Hindlimb muscle (tissue), 1 donor: ENCODE measurements at regions not wholly inside any gene's neighbourhood (a gene's known extent, or its start where the extent isn't known, plus 50 kb on each side); places are given as distances from the start of the nearest gene placed in this dataset.

Experiments
- DNase-seq: peaks from one replicate; pipeline ENCODE4 v3.0.0-alpha.2; 2013

DNA sequence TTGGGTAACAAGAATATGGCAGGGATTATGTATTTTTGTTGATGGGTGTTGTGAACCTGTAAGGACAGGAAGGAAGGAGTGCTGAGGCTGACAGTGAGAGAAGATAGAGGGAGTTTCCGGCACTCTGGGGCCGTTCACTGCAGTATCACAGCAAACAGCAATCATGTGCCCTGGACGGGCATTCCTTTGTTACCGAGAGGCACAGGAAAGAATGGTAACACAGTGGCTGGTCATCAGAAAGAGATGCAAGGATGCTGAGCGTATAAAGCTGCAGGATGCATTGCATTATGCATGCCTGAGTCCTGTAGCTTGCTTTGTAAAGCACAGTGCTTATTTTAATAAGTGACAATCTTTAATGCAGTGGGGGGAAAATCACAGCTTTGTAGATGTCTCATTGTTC, 286.8 kb downstream of the RPS24 start:
- no peak for DNase-seq

DNA sequence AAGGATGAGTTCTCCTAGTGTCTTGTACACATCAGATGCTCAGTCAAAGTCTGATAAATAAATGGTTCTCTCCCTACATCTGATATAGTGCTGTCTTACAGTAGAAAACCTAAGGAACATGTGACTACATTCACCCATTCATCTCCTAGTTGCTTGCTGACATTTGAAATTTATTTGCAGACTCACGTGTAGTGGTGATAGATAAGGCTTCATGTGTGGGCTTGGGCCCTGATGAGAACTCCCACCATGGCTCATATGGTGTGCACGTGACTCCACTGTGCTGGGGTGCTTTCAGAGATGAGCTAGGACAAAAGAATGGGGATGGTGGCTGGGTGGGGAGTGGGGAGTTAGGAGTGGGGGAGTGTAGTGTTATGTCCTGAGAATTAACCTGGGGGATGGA, 287.3 kb downstream of the RPS24 start:
- DNase-seq, result no peak

DNA sequence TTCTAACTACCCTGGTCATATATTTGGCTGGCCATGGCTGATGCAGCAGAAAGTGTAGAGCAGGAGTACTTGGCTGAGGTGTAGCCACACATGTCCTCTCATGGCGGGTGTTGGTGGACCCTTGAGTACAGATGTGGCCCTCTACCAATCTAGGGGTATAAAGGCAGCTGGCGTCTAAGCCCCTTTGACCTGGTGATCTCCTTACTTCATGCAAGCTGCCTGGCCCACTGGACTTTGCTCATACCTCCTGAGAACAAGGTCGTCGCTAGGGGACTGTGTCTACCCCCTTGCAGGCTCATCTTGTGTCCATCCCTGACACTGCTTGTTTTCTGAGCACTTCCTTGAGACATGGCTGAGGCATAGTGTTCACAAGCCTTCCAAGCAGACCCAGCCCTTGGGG, 287.8 kb downstream of the RPS24 start:
- DNase-seq, result no peak

DNA sequence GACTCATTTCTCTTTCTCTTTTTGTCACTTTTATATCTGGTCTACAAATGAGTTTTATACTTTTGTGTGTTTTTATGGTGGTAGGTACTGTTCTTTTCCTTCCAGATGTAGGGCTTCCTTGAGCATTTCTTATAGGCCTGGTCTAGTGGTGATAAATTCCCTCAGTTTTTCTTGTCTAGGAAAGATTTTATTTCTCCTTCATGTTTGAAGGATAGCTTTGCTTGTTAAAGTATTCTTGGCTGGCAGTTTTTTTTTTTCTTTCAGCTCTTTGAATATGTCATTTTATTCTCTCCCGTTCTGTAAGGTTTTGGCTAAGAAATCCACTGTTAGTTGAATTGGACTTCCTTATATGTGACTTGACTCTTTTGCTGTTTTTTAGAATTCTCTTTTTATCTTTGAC, 292.7 kb downstream of the RPS24 start:
- DNase-seq, result no peak

DNA sequence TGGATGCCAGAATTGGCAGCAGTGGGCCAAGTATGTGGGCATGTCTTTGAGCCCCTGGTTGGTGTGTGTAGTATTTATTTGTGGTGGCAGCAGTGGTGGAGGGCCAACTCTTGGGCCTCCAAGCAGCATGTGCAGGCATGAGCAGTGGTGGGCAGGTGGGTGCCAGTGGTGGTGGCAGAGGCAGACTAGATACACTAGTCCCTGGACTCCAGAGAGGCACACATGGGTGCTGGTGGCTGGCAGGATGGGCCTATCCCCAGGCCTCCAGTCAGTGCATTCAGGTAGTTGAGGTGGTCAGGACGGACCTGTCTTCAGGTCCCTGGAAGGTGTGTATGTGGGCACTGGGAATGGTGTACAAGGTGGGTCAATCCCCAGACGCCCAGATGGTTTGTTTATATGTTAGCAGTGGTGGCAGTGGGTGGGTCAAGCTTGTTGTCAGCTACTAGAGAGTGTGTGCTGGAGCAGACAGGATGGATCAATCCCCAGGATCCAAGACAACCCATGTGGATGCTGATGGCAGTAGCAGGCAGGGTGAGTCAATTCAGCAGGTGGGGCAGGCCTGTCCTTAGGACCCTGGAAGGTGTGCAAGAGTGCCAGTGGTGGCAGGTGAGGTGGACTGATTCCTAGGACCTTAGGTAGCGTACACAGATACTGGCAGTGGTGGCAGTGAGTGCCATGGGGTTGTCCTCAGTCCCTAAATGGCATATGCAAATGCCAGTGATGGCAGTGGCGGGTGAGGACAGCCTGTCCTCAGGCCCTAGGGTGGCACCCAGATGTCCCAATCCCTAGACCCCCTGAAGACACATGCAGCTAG, 294.3 kb downstream of the RPS24 start:
- no peak for DNase-seq

DNA sequence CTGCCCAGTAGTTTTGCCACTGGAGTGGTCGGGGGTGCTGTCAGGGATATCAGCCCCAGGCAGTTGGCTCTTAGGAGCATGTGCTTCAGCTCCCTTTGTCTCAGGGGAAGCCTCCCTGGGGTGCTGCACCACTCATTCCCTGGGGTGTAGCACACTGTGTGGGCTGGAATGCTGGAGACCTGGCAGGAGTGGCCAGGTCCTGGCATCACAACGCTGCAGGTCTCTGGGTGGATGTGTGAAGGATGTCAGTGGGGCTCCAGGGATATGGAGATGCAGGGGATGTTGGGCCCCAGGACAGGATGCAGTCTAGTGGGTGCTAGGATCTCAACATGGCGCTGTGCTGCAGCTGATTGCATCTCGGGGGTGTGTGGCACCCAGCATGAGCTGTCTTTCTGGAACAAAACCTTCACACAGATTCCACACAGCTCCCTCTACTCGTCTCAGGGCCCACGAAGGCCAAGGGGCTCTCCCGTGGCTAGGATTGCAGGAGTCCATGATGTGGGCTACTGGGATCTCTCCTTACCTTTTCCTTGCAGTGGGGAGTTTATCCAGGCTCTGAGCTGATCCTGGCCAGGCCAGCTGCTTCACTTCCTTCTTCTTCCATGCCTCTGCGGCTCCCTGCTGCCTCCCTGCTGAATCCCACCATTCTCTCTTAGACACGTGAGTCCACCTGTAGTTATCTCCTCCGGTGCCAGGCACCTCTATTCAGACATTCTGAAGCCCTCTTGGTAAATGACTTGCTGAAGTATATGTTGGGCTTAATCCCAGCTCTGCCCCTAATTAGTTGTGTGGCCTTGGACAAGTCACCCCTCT, 295.1 kb downstream of the RPS24 start:
- no peak for DNase-seq

DNA sequence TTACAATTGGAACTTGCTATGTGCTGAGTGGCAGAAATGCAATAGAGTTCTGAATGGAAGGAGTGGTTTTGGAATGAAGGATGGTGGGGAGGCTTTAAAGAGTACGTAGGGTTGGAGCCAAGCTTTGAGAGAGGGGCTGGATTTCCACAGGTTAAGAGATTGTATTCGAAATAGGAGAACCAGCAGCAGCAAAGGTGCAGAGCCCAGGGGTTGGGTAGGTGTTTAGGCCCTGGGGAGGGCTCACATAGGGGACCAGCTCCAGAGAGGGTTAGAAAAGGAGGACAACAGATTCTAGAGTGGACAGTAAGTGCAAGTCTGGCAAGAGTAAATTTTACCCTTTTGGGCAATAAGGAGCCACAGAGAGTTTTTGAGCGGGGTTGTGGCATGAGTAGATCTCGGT, 297.2 kb downstream of the RPS24 start:
- DNase-seq, result no peak

DNA sequence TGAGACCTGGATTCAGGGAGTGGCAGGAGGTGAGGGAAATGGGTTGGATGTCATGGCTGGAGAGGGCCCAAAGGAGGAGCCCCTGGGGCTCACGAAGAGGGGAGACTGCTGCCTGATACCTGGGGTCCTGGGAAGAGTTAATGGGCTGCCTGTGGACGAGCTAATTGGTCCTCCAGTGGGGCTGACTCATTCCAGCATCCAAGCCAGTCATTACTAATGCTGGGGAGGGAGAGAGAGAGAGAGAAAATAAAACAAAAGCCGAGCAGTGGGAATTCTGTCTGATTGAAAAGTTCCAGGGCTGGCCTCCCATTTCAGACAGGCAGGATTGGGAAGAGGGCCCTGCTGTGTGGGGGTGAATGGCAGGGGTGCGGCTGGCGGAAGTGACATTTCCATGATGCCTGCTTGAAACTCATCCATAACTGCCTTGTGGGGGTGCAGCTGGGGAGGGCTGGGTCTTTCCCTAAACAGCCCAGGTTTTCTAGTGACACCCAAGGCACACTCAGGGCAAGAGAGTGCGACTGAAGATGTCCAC, 297.8 kb downstream of the RPS24 start:
- no peak for DNase-seq

DNA sequence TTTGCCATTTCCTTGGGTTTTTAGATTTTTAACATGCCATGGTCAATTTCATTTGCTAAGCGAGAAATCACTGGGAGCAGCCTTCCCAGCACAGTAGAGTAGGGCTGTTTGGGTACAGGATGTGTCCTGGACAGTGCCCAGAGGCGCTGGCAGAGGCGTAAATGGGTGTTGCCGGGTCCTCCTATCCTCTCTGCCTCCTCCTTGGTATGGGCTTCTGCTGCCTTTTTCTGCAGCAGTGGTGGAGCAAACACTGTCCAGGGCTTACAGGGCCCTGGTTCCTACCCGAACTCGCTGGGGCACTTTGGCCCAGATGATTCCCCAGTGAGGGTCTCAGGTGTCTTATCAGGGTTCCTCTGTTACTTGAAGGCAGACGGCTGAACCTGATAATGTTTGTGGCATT, 298.3 kb downstream of the RPS24 start:
- DNase-seq, result no peak

DNA sequence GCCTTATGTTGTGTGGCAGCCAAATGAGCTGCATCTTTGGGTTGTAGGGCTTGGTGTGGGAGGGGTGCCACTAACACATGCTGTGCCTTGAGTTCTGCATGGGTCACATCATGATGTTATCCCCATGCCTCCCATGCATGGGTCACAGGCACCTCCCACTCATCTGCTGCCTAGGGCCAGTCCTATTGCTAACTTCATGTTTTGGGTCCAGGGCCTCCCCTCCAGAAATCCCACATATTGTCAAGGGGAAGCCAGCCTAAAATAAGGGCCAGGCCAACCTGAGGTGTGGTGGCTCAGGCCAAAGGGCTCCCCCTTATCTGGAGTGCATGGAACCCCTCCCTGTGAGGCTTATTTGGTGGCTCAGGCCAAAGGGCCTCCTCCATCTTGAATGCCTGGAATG, 299.0 kb downstream of the RPS24 start:
- DNase-seq, result no peak

DNA sequence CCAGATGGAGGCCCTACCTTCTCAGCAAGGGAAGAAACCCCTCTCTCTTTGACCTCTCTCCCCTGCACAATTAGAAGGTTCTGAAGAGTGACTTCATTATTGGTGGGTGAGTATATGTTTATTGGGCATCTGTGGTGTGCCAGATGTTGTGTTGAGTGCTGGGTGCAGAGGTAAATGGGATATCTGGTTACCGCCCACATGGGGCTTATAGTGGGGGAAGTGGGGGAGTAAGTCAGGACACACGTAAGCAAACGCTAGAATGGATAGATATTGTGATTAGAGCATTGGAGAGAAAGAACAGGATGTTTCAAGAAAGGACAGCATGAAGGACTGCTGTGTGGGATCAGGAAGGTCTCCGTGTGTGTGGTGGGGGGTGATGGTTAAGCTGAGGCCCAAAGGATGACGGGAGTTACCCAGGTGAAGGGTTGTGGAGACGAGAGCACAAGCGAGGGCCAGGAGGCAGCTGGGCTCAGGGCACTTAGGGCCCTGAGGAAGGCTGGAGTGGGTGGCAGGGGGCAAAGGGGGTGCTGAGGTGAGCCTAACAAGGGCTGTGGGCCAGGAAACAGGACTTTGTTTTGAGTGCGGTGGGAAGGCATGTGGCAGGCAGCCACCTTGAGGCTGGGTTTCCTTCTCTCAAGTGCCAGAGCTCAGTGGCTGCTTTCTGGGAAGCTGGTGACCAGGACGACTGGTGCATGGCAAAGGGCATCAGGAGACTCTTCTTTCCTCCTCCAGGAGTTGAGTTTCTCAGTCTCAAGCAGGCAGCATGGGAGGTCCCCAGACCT, 299.9 kb downstream of the RPS24 start:
- DNase-seq, result no peak

DNA sequence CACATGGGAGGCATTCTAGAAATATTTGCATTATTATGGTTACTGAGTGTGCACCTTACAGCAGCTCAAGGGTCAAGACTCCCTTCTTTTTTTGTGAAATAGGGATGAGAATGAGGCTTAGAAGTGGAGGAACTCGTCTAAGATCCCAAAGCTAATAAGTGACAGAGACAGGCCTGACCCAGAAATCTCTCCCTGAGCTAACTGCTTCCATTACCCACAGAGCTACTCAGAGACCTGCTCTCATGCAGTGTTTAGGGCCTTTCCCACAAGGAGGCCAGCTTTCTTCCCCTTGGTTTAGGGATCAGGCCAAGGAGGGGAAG, 301.7 kb downstream of the RPS24 start:
- no peak for DNase-seq

DNA sequence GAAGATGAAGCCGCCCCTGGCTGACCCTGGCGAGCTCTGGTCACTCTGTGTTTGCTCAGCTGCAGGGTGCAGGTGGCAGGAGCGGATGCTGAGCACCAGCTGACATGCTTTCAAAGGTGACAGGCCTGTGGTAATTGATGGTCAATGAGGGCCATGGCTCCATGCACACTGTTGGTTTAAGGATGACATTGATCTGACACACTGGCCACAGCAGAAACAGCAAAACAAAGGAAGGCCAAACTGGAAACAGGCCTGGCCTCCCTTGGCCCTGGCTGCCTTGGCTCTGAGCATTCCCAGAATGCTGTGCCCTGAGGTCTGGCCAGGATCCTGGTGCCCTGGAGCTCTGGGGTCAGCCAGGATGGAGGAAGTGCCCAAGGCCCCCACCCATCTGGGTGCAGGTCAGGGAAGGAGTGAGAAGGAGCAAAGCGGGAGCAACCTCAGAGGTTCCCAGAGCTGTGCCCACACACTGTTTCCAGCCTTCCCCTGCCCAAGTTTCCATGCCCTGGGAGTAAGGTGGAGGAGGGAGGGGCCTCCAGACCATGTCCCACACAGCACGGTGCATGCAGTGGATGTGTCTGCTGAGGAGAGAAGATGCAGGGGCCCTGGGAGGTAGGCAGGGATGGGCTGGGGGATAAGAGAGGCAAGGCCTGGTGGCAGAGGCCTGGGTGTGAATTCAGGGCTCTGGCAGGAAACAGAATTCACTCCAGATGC, 302.2 kb downstream of the RPS24 start:
- DNase-seq, result no peak

DNA sequence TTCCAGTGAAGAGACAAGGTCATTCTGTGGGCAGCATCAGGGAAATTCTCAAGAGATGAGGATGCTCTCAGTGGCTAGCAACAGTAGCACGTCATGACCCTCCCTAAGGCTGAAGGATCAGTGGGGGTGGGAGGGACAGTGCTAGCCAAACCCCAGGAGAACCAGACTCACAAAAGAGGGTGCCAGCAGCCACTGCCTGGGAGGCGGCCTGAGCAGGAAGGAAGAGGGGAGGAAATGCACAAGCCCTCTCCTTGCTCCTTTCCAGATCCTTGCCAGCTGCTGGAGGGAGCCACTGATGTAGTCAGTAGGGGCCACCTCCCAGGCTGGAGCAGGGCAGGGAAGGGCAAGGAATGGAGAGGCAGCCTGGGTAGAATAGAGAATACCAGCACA, 302.7 kb downstream of the RPS24 start:
- DNase-seq, result no peak

DNA sequence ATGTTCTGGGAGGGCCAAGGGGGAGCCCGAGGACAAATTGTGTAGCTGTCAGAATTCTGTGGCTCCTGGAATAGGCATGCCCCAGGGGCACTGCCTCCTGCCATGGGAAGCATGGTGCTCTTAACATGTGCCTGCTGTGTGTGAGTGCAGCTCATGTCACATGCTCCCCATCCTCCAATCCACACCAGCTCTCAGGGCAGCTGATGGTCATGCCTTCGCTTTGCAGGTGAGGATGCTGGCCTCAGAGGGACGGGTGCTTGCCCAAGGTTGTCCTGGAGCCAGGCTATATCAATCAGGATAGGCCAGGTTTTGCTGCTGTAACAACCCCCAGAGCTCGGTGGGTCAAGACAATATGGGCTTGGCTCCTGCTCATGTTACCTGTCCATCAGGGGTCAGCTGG, 303.4 kb downstream of the RPS24 start:
- no peak for DNase-seq

DNA sequence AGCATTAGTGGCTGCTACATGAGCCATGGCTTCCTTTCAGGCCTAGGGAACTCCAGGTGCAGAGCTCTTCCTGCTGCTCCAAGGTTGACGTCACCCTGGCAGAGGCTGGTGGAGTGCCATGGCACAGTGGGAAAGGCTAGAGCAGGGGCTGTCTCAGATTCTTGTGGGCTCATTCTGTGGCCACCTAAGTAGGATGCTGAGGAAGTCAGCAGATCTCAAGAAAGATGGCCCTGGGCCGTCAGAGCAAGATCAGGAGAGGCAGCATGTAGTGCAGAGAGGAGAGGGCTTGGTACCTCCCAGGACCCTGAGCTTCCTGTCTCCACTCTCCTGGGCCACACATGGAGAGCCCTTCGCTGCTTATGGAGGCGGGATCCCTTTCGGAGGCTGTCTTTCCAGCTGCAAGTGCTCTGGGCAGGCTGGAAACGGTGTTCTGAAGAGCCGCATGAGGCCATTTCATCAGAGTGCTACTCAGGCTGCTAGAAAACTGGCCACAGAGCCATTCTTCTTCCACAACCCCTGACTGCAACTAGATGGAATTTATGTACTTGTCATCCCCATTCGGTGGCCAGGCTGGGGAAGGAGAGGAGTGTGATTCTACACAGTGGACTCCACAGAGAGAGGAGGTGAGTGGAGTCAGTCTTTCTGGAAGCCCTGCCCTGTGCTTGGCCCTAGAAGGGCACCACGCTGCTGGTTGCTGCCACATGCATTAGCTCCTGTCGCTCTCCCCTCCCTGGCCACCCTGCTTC, 304.2 kb downstream of the RPS24 start:
- no peak for DNase-seq

DNA sequence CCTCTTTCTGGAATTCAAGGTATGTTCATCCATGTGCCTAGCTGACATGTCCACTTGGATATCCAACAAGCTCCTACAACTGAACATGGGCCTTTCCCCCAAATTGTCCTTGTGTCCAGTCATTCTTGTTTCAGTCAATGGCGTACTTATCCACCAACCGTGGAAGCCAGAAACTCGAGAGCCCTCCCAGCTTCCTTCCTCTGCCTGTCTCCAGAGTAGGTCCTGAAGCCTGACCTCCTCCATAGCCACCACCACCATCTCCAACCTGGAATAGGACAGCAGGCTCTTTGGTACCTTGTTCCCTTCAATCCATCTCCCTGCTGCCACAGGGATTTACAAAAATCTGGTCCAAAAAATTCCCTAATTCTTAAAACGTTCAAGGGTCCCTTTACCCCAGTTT, 305.1 kb downstream of the RPS24 start:
- no peak for DNase-seq

DNA sequence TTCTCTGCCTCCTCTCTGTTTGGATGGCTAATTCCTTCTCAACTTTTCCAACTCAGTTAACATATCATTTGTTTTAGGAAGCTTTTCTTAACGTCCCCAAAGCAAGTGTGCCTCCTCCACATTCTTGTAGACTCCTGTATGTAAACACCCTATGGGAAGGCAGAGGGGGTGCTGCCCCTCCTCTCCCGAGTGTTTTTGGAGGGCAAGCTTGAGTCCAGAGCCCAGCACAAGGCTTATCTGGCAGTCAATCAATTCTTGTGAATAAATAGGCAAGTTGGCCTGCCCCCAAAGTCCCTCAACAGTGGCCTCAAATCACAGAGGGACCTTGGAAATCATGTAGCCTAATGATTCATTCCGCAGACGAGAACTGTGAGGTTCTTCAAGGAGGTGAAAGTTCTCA, 305.6 kb downstream of the RPS24 start:
- no peak for DNase-seq

DNA sequence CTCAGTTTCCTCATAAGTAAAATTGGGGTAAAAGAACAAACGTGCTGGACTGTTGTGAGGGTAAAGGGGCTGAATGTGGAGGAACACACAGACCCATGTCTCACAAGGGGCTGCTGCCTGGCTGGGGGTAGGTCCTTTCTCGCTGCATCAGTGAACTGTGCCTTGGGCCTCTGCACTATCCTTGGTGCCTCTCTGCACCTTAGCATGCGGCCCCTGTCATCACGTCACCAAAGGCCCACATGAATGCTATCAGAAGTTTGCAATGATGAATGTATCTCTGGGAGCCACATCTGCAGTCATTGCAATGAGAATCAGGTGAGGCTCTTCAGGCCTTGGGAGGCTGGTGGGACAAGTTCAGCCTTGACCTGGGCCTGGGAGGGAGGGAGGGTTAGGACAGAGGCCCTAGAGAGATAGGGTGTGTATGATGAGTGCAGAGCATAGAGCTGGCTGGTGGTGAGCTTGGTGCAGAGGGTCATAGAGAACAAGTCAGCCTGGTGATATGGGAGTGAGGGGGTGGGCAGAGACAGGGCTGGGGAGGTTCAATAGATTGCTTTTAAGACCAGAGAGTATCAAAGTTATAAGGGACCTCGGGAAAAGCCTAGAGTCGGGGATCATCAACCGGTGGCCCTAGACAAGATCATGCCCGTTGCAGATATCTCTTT, 308.4 kb downstream of the RPS24 start:
- DNase-seq, result no peak

DNA sequence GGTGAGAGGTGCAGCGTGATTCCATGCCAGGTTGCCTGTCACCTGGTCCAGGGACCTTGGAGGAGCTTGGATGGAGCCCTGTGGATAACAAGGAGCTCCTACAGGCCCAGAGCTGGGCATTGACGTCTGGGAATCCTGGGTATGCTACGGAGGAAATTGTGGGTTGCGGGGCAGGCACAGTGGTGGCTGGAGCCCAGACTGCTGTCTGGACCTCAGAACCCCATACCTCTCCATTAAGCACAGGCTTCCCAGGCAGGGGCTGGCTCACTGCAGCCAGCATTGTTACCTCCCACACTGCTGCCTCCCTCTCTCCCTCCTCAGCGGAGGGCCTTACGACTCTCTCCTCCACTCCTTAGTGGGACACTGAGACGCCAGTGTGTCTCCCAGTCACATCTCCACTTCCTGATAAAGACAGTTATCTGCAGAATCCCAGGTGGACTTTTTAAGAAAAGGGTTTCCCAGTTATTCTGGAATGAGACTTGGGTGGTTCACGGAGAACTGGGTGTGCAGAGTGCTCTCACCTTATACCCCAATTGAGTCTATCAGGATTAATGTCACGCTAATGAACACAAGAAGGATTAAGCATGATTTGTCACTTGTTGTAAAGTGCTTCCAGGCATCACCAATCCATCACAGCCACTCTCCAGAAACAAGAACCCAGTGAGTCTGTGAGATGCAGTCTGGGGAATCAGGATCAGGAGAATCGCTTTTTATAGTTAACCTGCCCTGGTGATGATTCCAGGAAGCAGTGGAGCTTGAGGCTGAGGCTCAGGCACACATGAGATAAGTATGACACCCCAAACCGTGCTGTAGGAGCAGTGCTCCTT, 309.4 kb downstream of the RPS24 start:
- no peak for DNase-seq
